Natural killer cell (primary cell): ENCODE measurements at regions not wholly inside any gene's neighbourhood (a gene's known extent, or its start where the extent isn't known, plus 50 kb on each side); places are given as distances from the start of the nearest gene placed in this dataset.

Experiments
- ATAC-seq, 3 donors: fragments of 150-1000 bp in 2 of 3; fragments of 200-7000 bp in 1 of 3; cut with Tn5 transposase; 1 replicate in 1 of 3; 2 replicates in 2 of 3; pipeline ENCODE4 v1.10.0; 2021; ENCODE audit warnings: mild to moderate bottlenecking in 2 of 3, moderate library complexity in 2 of 3
- DNase-seq, 2 donors: peaks; one replicate each; pipeline versions ENCODE4 v3.0.0 to v3.0.0-alpha.2; 2013 to 2021; ENCODE audit warnings: mixed read lengths in 1 of 2
- H3K27ac ChIP-seq: one replicate; pipeline ENCODE4 v1.5.1; 2013; ENCODE audit warnings: mild to moderate bottlenecking, low read length
- H3K27me3 ChIP-seq: one replicate; pipeline ENCODE4 v1.6.1; 2013; ENCODE audit warnings: low read length; ENCODE audit not compliant: control insufficient read depth, insufficient read depth
- H3K36me3 ChIP-seq: one replicate; pipeline ENCODE4 v1.6.1; 2013; ENCODE audit warnings: low read length; ENCODE audit not compliant: control insufficient read depth, insufficient read depth
- H3K4me1 ChIP-seq: one replicate; pipeline ENCODE4 v1.6.1; 2013; ENCODE audit warnings: low read length; ENCODE audit not compliant: control insufficient read depth, insufficient read depth
- H3K4me3 ChIP-seq: one replicate; pipeline ENCODE4 v1.5.1; 2013; ENCODE audit warnings: low read length
- H3K9me3 ChIP-seq: one replicate; pipeline ENCODE4 v1.6.1; 2013; ENCODE audit warnings: low read length; ENCODE audit not compliant: control insufficient read depth, insufficient read depth
- H3K27ac Mint-ChIP-seq, 2 donors: one replicate each; pipeline ENCODE4 v1.8.0; 2022; ENCODE audit warnings: mild to moderate bottlenecking in 2 of 2, mixed read lengths in 2 of 2, moderate library complexity in 1 of 2
- H3K27me3 Mint-ChIP-seq, 2 donors: one replicate each; pipeline ENCODE4 v1.8.0; 2022; ENCODE audit warnings: low read depth in 2 of 2, mixed read lengths in 2 of 2
- H3K36me3 Mint-ChIP-seq: one replicate; pipeline ENCODE4 v1.8.0; 2022; ENCODE audit warnings: mixed read lengths
- H3K4me1 Mint-ChIP-seq, 2 donors: one replicate each; pipeline ENCODE4 v1.8.0; 2022; ENCODE audit warnings: mixed read lengths in 2 of 2
- H3K4me3 Mint-ChIP-seq: one replicate; pipeline ENCODE4 v1.8.0; 2022; ENCODE audit warnings: mild to moderate bottlenecking, moderate library complexity, mixed read lengths
- H3K9me3 Mint-ChIP-seq, 2 donors: one replicate each; pipeline ENCODE4 v1.8.0; 2022; ENCODE audit warnings: mixed read lengths in 2 of 2
- CTCF ChIP-seq: fragments of 200-600 bp; IDR thresholded peaks from one replicate; pipeline ENCODE4 v1.8.0; 2022; ENCODE audit warnings: antibody characterized with exemption
- WGBS: methylation state at CpG from one replicate; pipeline ENCODE4 v1.1.7; 2013; ENCODE audit warnings: missing lambda C conversion rate; ENCODE audit not compliant: insufficient coverage; 5-methylcytosine and 5-hydroxymethylcytosine counted together
- intact Hi-C: fragments of 100-400 bp; cut with micrococcal nuclease; formaldehyde crosslinking; loops from one replicate; pipeline ENCODE4 v1.14.2; 2022

DNA sequence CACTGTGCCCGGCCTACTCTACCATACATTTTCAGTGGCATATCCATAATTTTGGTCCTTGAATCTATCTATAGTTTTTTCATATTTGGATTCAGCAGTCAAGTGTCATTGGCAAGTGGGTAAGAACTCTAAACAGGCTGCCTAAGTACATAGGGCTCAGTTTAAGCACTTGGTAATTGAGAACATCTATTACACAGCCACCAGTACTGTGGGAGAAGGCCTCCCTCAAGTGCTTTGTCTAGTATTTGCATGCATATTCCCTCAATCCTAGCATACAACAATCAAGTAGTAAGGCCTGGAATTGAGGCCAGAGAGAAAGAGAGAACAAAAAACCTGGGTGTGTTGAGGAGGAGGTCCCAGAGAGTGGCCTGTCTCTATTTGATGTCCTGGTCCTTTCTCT is 325.2 kb downstream of the USP25 start:
- TF ChIP-seq CTCF = no peak
- DNase-seq (no peak), ATAC-seq (no peak)
- H3K4me3 Mint-ChIP-seq = no peak overlapping the region
- no peaks in the 10 kb centered on the region for H3K27me3 Mint-ChIP-seq
- WGBS = 100% methylated on average over 1 of the region's 1 CpG
- H3K36me3 ChIP-seq = no peaks in the 10 kb centered on the region
- H3K9me3 Mint-ChIP-seq = peaks cover 0 to 3% of the 10 kb centered on the region in 2 donors
- H3K9me3 ChIP-seq = peaks cover 3% of the 10 kb centered on the region
- no peak overlapping the region for H3K27ac Mint-ChIP-seq
- no peaks in the 10 kb centered on the region for H3K4me1 ChIP-seq
- intact Hi-C loops = no loop called here
- no peaks in the 10 kb centered on the region for H3K36me3 Mint-ChIP-seq
- H3K27ac ChIP-seq = no peak overlapping the region
- H3K4me3 ChIP-seq = no peak overlapping the region
- no peaks in the 10 kb centered on the region for H3K4me1 Mint-ChIP-seq
- no peaks in the 10 kb centered on the region for H3K27me3 ChIP-seq

DNA sequence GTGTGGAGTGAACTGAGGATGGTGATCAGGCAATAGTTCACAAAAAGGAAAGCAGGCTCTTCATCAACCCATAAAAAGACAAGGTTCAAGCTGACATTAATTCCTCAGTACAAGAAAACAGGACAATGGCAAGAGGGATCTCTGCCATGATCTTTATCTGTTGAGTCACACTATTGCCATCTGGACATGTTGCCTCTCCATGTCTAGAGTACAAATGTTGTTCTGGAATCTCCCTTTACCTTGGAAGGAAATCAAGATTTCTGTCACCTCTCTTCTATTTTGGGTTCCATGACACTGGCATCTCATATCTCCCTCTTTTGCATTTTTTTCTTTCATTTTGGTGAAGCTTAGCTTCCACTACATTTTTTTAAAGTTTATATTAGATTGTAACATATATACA is 329.1 kb downstream of the USP25 start:
- H3K27ac ChIP-seq = no peak overlapping the region
- H3K9me3 Mint-ChIP-seq = peaks cover 0 to 3% of the 10 kb centered on the region in 2 donors
- H3K4me3 ChIP-seq = no peak overlapping the region
- no peaks in the 10 kb centered on the region for H3K36me3 Mint-ChIP-seq
- DNase-seq = no peak
- H3K9me3 ChIP-seq = peaks cover 14% of the 10 kb centered on the region
- no peak for ATAC-seq
- intact Hi-C loops = no loop called here
- no peaks in the 10 kb centered on the region for H3K27me3 ChIP-seq
- no peaks in the 10 kb centered on the region for H3K4me1 Mint-ChIP-seq
- TF ChIP-seq CTCF = no peak
- H3K36me3 ChIP-seq = no peaks in the 10 kb centered on the region
- H3K27ac Mint-ChIP-seq = no peak overlapping the region
- H3K27me3 Mint-ChIP-seq = no peaks in the 10 kb centered on the region
- no peaks in the 10 kb centered on the region for H3K4me1 ChIP-seq
- H3K4me3 Mint-ChIP-seq = no peak overlapping the region

- no peaks in the 10 kb centered on the region for H3K4me1 Mint-ChIP-seq
- H3K4me3 Mint-ChIP-seq = no peak overlapping the region
- Histone ChIP-seq H3K4me1 (no peaks in the 10 kb centered on the region), H3K36me3 (no peaks in the 10 kb centered on the region), H3K9me3 (peaks cover 14% of the 10 kb centered on the region), H3K27ac (no peak overlapping the region), H3K27me3 (no peaks in the 10 kb centered on the region), H3K4me3 (no peak overlapping the region)
- WGBS = 90% methylated on average over 4 of the region's 4 CpGs
- intact Hi-C loops = no loop called here
- no peak overlapping the region for H3K27ac Mint-ChIP-seq
- no peak for ATAC-seq
- no peaks in the 10 kb centered on the region for H3K27me3 Mint-ChIP-seq
- no peaks in the 10 kb centered on the region for H3K9me3 Mint-ChIP-seq
- DNase-seq = no peak
- TF ChIP-seq CTCF = no peak
- H3K36me3 Mint-ChIP-seq = no peaks in the 10 kb centered on the region
These were observed 330.2 kb downstream of the USP25 start for GRCh38 chr21:16059981-16060380.

- H3K27me3 Mint-ChIP-seq = no peaks in the 10 kb centered on the region
These were observed 331.4 kb downstream of the USP25 start for GRCh38 chr21:16061194-16061593.

More at GRCh38 chr21:16061194-16061593, 331.4 kb downstream of the USP25 start:
- 88% methylated on average over 7 of the region's 9 CpGs for WGBS
- ATAC-seq (no peak), DNase-seq (no peak)
- no peaks in the 10 kb centered on the region for H3K36me3 ChIP-seq
- H3K27ac Mint-ChIP-seq = no peak overlapping the region
- H3K9me3 ChIP-seq = peaks cover 14% of the 10 kb centered on the region
- H3K27me3 ChIP-seq = no peaks in the 10 kb centered on the region
- H3K4me1 Mint-ChIP-seq = no peaks in the 10 kb centered on the region
- no peak overlapping the region for H3K4me3 Mint-ChIP-seq
- TF ChIP-seq CTCF = no peak
- H3K36me3 Mint-ChIP-seq = no peaks in the 10 kb centered on the region
- H3K27ac ChIP-seq = no peak overlapping the region
- H3K4me1 ChIP-seq = no peaks in the 10 kb centered on the region
- H3K9me3 Mint-ChIP-seq = peaks cover 0 to 2% of the 10 kb centered on the region in 2 donors
- intact Hi-C loops = no loop called here
- H3K4me3 ChIP-seq = no peak overlapping the region
